NCI-H2227 treated with DMSO at 0.1 percent for 48 hours (cell line): ENCODE measurements at regions not wholly inside any gene's neighbourhood (a gene's known extent, or its start where the extent isn't known, plus 50 kb on each side); places are given as distances from the start of the nearest gene placed in this dataset.
"Not testable (repeated sequence)": the region's sequence is repeated elsewhere in the genome, so short reads cannot be mapped to it uniquely, and the experiment has no call there.

Experiments used
- DNase-seq: peaks from one replicate; lab custom pipeline; 2025; lab: John Stamatoyannopoulos, UW

GRCh38 chrX:69062493-69062892 is 102.8 kb downstream of the PJA1 start:
- DNase-seq: no peak

DNA sequence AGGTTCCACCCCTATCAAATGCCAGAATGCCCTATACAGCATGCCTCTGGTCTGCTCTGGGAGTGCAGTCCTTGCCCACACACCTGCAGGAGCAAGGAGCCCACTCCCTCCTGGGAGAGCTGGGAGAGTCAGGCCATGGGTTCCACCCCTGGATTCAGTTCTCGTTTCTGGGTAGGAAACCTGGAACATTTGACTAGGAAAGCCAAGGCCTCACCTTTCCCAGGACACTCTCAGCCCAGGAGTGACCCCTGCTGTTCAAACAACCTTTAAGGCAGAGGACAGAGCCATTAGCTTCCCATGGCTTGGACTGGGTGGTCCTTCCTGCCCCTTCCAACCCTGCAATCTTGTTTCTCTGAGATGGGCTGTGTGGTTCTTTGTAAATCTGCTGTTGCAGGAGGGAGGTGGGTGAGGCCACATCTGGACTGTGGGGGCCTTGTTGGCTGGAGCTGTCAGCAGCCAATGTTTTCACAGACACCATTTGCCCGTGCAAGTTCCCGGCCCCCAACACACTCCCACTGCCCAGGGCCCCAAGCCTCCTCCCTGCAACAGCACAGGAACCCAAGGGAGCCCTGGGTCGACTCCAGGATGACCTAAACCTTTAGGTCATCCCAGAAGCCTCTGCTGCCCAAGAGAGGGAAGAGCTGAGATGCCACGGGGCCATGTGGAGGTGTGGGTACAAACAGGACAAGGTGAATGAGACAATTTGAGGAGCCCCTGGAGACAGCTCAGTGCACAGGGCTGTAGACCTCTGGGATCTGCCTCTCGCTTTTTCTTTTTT is 104.4 kb downstream of the PJA1 start:
- DNase-seq: no peak

DNA sequence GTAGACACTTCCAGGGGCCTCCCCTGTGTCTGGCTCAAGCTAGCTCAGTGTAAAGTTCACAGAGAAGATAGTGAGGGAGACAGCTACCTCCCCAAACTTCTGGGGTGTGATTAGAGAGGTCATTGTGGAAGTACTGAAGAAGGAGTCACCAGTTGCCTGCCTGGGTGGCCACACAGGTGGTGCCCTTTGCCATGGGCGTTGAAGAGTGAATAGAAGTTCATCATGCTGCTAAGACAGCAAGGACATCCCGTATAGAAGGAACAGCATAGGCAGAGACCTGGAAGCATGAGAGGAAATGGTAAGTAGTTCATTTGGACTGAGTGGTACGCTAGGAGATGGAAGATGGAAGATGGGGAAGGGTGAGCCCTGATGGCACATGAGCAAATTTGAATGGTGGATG is 110.1 kb downstream of the PJA1 start:
- DNase-seq: no peak

GRCh38 chrX:69054497-69054896 is 110.8 kb downstream of the PJA1 start:
- not testable (repeated sequence) for DNase-seq

- no peak for DNase-seq
Observed at GRCh38 chrX:69051901-69052300, 113.4 kb downstream of the PJA1 start.

DNA sequence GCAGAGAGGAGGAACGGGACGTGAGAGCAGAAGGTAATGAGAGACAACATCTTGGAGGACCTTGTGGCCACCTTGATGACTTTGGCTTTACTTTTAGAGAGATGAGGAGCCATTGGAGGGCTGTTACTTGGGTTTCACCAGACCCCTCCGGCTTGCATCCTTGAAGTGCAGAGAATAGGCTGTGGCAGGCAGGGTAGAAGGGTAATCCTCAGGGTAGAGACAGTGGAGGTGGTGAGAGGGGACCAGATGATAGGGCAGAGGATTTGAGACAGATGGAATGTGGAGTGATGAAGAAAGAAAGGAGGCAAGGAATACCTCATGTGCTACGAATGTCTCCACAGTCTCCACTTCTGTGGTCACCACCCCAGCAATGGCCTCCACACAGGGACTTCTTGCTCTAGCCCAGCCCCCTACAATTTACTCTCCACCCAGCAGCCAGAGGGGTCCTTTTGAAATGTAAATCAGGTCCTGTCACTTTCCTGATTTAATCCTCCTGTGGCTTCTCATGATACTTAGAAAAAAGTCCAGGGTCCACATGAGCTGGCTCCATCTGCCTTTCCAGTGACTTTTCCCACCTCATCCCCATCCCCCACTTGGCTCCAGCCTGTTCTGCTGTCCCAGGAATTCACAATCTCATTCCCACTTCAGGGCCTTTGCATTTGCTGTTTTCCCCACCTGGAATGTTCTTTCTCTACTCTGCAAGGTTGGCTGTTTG is 115.0 kb downstream of the PJA1 start:
- DNase-seq: no peak

GRCh38 chrX:69046996-69047490 is 118.2 kb downstream of the PJA1 start:
- no peak for DNase-seq

DNA sequence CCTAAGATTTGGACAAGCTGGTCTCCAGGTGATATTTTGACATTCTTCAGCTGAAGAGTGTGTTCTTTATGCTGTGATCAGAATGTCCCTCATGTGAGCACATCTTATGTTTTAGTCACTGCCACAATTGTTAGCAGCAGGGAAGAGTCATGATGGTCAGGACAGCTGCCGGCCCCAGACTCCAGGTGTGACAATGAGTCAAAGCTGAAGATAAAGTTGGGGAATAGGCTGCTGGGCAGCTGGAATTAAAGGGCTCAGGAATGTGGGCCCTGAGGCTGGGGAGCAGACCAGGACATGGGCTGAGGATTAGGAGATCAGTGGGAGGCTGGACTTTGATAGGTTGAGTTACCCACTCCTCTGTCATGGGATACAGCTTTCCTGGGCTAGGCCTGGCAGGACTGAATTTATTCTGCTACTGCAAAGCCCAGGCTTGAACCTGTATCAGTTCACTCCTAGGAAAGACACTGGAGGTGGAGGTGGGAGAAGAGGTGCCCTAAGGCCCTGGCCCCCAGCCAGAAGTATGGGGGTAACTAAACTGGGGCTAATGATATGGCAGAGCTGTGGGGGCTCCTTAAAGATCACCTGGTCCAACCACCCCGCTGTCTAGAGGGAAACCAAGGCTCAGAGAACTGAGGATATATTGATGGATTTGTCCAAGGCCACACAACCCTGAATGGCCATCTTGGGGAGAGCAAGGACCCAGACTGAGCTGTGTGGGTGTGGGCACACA is 119.5 kb downstream of the PJA1 start:
- no peak for DNase-seq

- DNase-seq: no peak
Observed at GRCh38 chrX:69038816-69039215, 126.4 kb downstream of the PJA1 start.

GRCh38 chrX:69038188-69038587 is 127.1 kb downstream of the PJA1 start:
- DNase-seq: no peak

DNA sequence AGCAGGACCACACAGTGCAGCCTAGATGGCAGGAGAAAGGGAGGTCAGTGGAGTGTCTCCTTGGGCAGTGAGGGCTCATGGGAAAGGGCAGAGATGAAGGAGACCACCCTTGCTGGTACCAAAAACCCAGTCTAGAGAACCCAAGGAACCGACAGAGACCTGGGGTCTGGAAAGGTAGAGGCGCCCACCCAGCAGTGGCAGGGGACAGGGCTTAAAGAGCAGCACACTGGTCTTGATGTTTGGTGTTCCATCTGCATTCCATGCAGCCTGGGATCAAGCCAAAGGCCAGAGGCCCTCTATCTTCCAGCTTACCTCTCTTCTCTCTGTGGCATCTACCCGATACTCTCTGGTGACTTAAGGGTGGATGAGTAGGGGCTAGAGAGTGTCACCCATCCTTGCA is 127.5 kb downstream of the PJA1 start:
- DNase-seq: no peak

GRCh38 chrX:69036674-69037573 is 128.3 kb downstream of the PJA1 start:
- DNase-seq: no peak

DNA sequence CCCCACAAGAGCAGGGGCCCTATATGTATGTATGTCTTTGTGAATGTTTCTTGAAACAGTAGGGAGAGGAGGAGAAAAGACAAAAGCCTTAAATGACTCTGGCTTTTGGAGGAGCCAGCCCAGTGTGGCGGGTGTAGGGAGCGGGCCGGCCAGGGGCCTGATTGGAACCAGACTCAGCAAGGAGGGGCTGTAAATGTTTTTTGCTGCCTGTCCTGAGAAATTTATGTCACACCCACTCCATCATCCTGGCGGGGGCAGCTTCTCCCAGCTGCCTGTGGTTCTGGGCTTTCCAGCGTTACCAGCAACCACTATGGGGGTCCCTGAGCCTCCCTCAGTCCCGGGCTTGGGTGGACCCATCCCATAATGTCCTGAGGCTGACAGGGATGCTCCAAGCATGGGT is 130.8 kb downstream of the PJA1 start:
- DNase-seq: no peak

- DNase-seq: no peak
Observed at GRCh38 chrX:69033936-69034335, 131.3 kb downstream of the PJA1 start.

GRCh38 chrX:69032601-69033000 is 132.7 kb downstream of the PJA1 start:
- no peak for DNase-seq

GRCh38 chrX:69031971-69032391 is 133.3 kb downstream of the PJA1 start:
- DNase-seq: no peak

GRCh38 chrX:69031181-69031580 is 134.1 kb downstream of the PJA1 start:
- DNase-seq: no peak

DNA sequence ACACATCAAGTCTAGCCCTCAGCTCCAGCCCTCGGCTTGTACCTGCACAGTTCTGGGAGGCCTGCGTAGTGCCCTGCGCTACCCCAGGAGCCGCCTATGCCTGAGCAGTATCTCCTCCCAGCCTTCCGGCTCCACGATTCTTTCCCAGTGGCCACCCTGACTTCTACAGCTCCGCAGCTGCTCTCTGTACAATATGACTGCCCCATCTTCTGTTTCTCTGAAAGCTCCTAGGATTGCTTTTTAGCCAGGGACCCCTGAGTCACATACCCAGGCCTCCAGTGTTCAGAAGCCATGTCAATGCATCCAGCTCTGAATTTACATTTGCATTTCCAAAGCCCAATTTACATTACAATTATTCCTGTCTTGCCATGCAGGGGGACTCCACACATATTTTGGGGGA is 135.5 kb downstream of the PJA1 start:
- no peak for DNase-seq

DNA sequence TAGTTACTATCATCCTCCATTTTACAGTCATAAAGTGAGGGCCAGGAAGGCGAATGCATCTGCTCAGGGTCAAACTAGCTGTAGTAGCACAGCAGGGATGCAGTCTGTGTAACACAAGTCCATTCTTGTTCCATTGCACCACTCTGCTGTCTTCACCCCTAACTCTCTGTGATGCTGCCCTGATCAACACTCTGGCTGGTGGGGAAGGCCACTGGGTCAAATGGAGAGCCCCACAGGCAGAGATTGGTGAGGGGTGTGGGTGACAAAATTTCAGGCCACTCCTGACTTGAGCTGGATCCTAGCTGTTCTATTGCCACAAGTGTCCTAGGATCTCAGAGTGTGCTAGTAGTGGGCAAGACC is 136.5 kb downstream of the PJA1 start:
- no peak for DNase-seq

- DNase-seq: no peak
Observed at GRCh38 chrX:69028006-69028760, 137.1 kb downstream of the PJA1 start.
